AG10803 (cell line): ENCODE measurements at regions not wholly inside any gene's neighbourhood (a gene's known extent, or its start where the extent isn't known, plus 50 kb on each side); places are given as distances from the start of the nearest gene placed in this dataset.

Source experiments
- DNase-seq: peaks from one replicate; pipeline ENCODE4 v3.0.0; 2010; ENCODE audit warnings: low read depth
- H3K4me3 ChIP-seq: 2 replicates; pipeline ENCODE4 v1.5.1; 2011; ENCODE audit warnings: mild to moderate bottlenecking, low read length, control low read depth
- CTCF ChIP-seq: conservative IDR thresholded peaks from 2 replicates; pipeline ENCODE4 v1.5.1; 2011; ENCODE audit warnings: mild to moderate bottlenecking, low read length, control low read depth, inconsistent platforms

- TF ChIP-seq CTCF, result no peak
- H3K4me3 ChIP-seq, result no peak overlapping the region
- DNase-seq, result no peak
Observed at GRCh38 chr18:62629031-62629430, 86.3 kb upstream of the PHLPP1 start.

- H3K4me3 ChIP-seq, result no peak overlapping the region
- no peak for DNase-seq
- TF ChIP-seq CTCF, result no peak
Observed at GRCh38 chr18:62631173-62631572, 84.2 kb upstream of the PHLPP1 start.

GRCh38 chr18:62632788-62633455 is 82.4 kb upstream of the PHLPP1 start:
- DNase-seq, result no peak
- no peak for TF ChIP-seq CTCF
- H3K4me3 ChIP-seq, result no peak overlapping the region

GRCh38 chr18:62634458-62634857 is 80.9 kb upstream of the PHLPP1 start:
- peak; percentile 61 for DNase-seq
- TF ChIP-seq CTCF, result no peak
- H3K4me3 ChIP-seq, result no peak overlapping the region

- no peak for DNase-seq
- TF ChIP-seq CTCF, result no peak
- no peak overlapping the region for H3K4me3 ChIP-seq
Observed at GRCh38 chr18:62634979-62635630, 80.2 kb upstream of the PHLPP1 start.

- H3K4me3 ChIP-seq, result no peak overlapping the region
- DNase-seq, result no peak
- no peak for TF ChIP-seq CTCF
Observed at GRCh38 chr18:62637403-62637802, 77.9 kb upstream of the PHLPP1 start.

- peak; percentile 55 for TF ChIP-seq CTCF
- no peak for DNase-seq
- no peak overlapping the region for H3K4me3 ChIP-seq
Observed at GRCh38 chr18:62637807-62638687, 77.3 kb upstream of the PHLPP1 start.
